HG03521 (cell line): ENCODE measurements at regions not wholly inside any gene's neighbourhood (a gene's known extent, or its start where the extent isn't known, plus 50 kb on each side); places are given as distances from the start of the nearest gene placed in this dataset.
"Not testable (repeated sequence)": the region's sequence is repeated elsewhere in the genome, so short reads cannot be mapped to it uniquely, and the experiment has no call there.

Experiments used
- ATAC-seq: cut with Tn5 transposase; IDR thresholded peaks from one replicate; pipeline ENCODE4 v1.9.1; 2021; ENCODE audit warnings: mild to moderate bottlenecking, moderate library complexity; ENCODE audit not compliant: unreplicated experiment

- ATAC-seq: no peak
Measured at GRCh38 chr13:94824601-94825000, 112.3 kb upstream of the SOX21 start.

GRCh38 chr13:94822356-94822755 is 110.0 kb upstream of the SOX21 start:
- no peak for ATAC-seq

DNA sequence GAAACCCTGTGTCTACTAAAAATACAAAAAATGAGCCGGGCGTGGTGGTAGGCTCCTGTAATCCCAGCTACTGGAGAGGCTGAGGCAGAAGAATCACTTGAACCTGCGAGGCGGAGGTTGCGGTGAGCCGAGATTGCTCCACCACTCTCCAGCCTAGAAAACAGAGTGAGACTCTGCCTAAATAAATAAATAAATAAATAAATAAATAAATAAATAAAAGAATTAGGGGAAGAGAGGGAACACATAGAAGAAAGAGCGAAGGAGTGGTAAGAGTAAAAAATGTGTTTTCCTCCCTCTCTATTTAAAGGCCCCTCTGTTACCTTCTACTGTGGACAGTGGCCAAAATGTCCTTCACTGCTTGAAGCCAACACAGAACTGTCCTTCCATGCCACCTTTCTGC is 103.9 kb upstream of the SOX21 start:
- no peak for ATAC-seq

DNA sequence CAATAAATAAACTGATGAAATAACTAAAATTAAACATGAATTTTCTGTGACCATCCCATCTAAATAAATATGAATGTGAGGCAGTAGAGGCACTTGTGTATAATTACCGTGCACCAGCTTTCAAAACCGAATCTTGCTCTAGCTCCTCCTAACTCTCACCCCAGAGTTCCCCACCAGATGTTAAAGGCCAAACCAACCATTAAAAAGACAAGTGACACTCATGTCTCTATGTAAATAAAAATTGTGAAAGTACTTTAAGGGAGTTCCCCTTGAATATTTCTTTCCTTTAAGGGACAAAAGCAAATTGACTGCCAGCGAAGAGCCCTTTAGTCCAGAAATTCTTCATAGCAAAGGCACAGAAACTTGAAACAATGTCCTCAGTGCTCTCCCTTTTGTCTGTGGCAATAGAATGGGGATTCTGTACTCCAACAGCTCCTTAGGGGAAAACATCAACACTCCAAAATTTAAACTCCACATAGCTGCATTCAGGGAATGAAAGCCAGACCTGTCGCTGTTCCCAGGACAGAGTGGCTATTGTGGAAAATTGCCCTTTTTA is 101.7 kb upstream of the SOX21 start:
- peak; percentile 59 for ATAC-seq

DNA sequence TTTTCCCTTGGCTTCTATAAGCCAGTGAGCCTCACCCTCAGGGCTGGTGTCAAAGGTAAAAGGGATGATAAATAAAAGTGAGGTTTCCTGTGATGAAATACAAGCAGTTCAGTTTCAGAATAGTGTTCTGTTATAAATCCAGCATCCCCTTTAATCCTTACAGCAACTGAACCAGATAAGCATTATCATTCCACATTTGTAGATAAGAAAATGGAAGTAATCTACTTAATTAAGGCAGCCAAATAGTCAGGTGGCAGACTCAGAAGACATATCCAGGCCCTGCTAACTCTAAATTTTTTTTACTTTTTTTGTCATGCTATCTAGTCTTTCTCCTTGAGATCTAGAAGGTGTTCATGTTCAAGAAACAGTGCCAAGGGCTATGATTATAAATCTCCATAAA is 99.4 kb upstream of the SOX21 start:
- ATAC-seq: no peak

- no peak for ATAC-seq
Measured at GRCh38 chr13:94800423-94800822, 88.1 kb upstream of the SOX21 start.

DNA sequence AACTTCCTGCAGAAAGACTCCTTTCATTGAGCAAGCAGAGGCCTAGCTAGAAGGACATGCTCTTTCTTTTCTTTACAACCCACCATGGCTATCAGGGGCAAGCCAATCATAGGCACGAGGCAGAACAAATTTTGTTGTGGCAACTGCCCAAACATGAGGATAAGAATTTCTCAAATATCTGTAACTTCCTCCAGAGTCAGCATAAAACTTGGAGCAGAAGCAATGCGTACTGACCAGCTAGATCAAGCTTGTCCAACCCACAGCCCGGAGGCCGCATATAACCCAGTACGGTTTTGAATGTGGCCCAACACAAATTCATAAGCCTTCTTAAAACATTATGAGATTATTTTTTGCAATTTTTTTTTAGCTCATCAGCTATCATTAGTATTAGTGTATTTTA is 87.0 kb upstream of the SOX21 start:
- no peak for ATAC-seq

GRCh38 chr13:94798738-94799137 is 86.4 kb upstream of the SOX21 start:
- no peak for ATAC-seq

DNA sequence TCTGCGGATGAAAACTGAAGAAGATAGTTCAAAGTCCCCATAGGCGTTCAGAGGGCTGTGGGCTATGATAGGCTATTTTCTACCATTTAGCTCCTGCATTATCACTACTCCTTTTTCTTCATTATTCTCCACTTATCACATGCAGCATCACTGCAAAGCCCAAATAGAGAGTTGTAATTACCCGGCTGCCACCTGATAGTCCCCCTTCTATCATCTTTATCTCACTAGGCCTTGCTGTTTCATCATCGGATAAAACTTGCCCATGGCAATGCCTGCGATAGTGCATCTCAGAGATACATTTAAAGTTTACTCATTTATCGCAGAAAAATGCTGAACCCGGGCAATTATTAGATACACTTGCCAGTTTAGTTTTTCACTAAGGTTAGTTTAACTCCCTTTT is 82.9 kb upstream of the SOX21 start:
- no peak for ATAC-seq

DNA sequence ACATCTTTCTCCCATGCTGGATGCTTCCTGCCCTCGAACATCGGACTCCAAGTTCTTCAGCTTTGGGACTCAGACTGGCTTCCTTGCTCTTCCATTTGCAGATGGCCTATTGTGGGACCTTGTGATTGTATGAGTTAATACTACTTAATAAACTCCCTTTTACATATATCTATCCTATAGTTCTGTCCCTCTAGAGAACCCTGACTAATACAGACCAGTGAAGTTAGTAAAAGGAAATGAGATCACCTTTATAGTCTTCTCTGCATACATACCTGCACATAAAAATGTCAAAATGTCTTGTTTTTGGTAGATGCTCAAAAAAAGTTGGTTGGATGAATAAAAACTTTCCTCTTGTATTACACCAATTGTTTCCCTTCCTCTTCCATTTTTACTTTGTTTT is 73.9 kb upstream of the SOX21 start:
- not testable (repeated sequence) for ATAC-seq

GRCh38 chr13:94784066-94784465 is 71.7 kb upstream of the SOX21 start:
- ATAC-seq: no peak

DNA sequence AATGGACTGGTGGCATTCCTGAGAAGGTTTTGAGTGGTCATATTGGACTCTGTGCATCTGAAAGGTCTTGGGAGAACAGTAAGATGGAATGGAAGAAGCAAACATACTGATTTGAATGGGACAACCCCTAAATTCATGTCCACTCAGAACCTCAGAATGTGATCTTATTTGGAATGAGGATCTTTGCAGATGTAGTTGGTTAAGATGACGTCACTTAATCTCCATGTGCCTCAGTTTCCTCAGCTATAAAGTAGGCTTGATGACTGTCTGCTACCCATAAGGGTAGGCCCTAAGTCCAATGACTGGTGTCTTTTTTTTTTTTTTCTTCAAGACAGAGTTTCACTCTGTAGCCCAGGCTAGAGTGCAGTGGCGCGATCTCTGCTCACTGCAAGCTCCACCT is 71.1 kb upstream of the SOX21 start:
- ATAC-seq: no peak

DNA sequence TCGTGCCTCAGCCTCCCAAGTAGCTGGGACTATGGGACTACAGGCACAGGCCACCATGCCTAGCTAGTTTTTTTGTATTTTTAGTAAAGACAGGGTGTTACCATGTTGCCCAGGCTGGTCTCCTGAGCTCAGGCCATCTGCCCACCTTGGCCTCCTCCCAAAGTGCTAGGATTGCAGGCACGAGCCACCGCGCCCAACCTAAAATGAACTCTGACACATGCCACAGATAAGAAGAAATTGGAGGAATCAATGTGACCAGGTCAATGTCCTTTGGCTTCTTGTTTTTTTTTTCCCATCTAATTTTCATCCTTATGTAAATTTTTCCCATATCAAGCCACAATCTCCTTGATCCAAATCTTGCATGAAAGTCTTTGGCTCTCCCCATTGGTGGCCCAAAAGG is 68.1 kb upstream of the SOX21 start:
- no peak for ATAC-seq

DNA sequence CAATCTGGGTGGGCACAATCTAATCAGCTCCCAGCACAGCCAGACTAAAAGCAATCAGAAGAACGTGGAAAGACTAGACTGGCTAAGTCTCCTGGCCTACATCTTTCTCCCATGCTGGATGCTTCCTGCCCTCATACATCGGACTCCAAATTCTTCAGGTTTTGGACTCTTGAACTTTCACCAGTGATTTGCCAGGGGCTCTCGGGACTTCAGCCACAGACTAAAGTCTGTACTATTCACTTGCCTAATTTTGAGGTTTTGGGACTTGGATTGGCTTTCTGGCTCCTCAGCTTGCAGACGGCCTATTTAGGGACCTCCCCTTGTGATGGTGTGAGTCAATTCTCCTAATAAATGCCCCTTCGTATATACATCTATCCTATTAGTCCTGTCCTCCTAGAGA is 66.6 kb upstream of the SOX21 start:
- no peak for ATAC-seq

- no peak for ATAC-seq
Measured at GRCh38 chr13:94778585-94778984, 66.2 kb upstream of the SOX21 start.

GRCh38 chr13:94776956-94777355 is 64.6 kb upstream of the SOX21 start:
- ATAC-seq: no peak

- ATAC-seq: no peak
Measured at GRCh38 chr13:94776300-94776699, 64.0 kb upstream of the SOX21 start.

GRCh38 chr13:94765814-94766213 is 53.5 kb upstream of the SOX21 start:
- ATAC-seq: no peak

- no peak for ATAC-seq
Measured at GRCh38 chr13:94764576-94765321, 52.4 kb upstream of the SOX21 start.
